HEK293 (cell line): ENCODE measurements at regions not wholly inside any gene's neighbourhood (a gene's known extent, or its start where the extent isn't known, plus 50 kb on each side); places are given as distances from the start of the nearest gene placed in this dataset.

Experiments
- CTCF ChIA-PET: fragments of 350-600 bp; formaldehyde crosslinking; extraction: SDS; loops from one replicate; lab custom pipeline; 2021; ENCODE audit warnings: antibody characterized with exemption; lab: Yijun Ruan, JAX
- POLR2A ChIA-PET: fragments of 300-600 bp; formaldehyde crosslinking; extraction: SDS; loops from one replicate; lab custom pipeline; 2020; ENCODE audit warnings: antibody characterized with exemption, inconsistent platforms; lab: Yijun Ruan, JAX
- H3K27ac ChIP-seq: fragments of 200-500 bp; sonication (Bioruptor generic); 2 replicates; pipeline ENCODE4 v1.5.1; 2014; ENCODE audit warnings: low read depth, low read length, control low read depth, inconsistent platforms; ENCODE audit errors: extremely low read depth
- H3K36me3 ChIP-seq, 2 experiments: fragments of 200-500 bp in 1 of 2; sonication (Bioruptor generic) in 1 of 2; 1 replicate in 1 of 2; 2 replicates in 1 of 2; pipeline ENCODE4 v1.5.1; 2014 to 2017; ENCODE audit warnings: inconsistent platforms in 2 of 2, low read length in 2 of 2; ENCODE audit not compliant: control insufficient read depth in 2 of 2, insufficient read depth in 1 of 2
- H3K4me1 ChIP-seq: fragments of 200-500 bp; sonication (Bioruptor generic); 2 replicates; pipeline ENCODE4 v1.5.1; 2014; ENCODE audit warnings: mild to moderate bottlenecking, low read length, inconsistent platforms; ENCODE audit not compliant: control insufficient read depth, insufficient read depth
- H3K4me3 ChIP-seq: 2 replicates; pipeline ENCODE4 v1.5.1; 2011; ENCODE audit warnings: low read depth, mild to moderate bottlenecking, control low read depth, low read length, moderate library complexity
- H3K9me3 ChIP-seq: fragments of 200-500 bp; sonication (Bioruptor generic); 2 replicates; pipeline ENCODE4 v1.5.1; 2014; ENCODE audit warnings: low read depth, low read length, inconsistent platforms; ENCODE audit not compliant: control insufficient read depth, insufficient read depth
- OSR2 ChIP-seq: fragments of 450-650 bp; formaldehyde crosslinking; IDR thresholded peaks from 2 replicates; pipeline ENCODE4 v1.5.1; 2016; ENCODE audit warnings: missing biosample characterization, missing genetic modification characterization
- PRDM10 ChIP-seq: fragments of 450-650 bp; formaldehyde crosslinking; IDR thresholded peaks from 2 replicates; pipeline ENCODE4 v1.5.1; 2016; ENCODE audit warnings: missing biosample characterization, missing genetic modification characterization
- PRDM6 ChIP-seq: fragments of 450-650 bp; formaldehyde crosslinking; IDR thresholded peaks from 2 replicates; pipeline ENCODE4 v1.5.1; 2017; ENCODE audit warnings: missing biosample characterization, missing genetic modification characterization
- SCRT2 ChIP-seq: fragments of 450-650 bp; formaldehyde crosslinking; IDR thresholded peaks from 2 replicates; pipeline ENCODE4 v1.5.1; 2016; ENCODE audit warnings: missing biosample characterization, missing genetic modification characterization
- WT1 ChIP-seq: fragments of 450-650 bp; formaldehyde crosslinking; IDR thresholded peaks from 2 replicates; pipeline ENCODE4 v1.5.1; 2016; ENCODE audit warnings: missing biosample characterization, missing genetic modification characterization
- ZNF26 ChIP-seq: fragments of 450-650 bp; formaldehyde crosslinking; IDR thresholded peaks from 2 replicates; pipeline ENCODE4 v1.5.1; 2016; ENCODE audit warnings: missing biosample characterization, missing genetic modification characterization
- ZNF426 ChIP-seq: fragments of 450-650 bp; formaldehyde crosslinking; IDR thresholded peaks from 2 replicates; pipeline ENCODE4 v1.5.1; 2017; ENCODE audit warnings: missing biosample characterization, missing genetic modification characterization, mild to moderate bottlenecking, inconsistent platforms, moderate library complexity
- ZNF513 ChIP-seq: fragments of 450-650 bp; IDR thresholded peaks from 2 replicates; pipeline ENCODE4 v1.5.1; 2018; ENCODE audit warnings: missing biosample characterization, missing genetic modification characterization
- ZNF654 ChIP-seq: fragments of 450-650 bp; formaldehyde crosslinking; IDR thresholded peaks from 2 replicates; pipeline ENCODE4 v1.5.1; 2016; ENCODE audit warnings: low read depth, missing biosample characterization, missing genetic modification characterization
- ZNF660 ChIP-seq: fragments of 450-650 bp; IDR thresholded peaks from 2 replicates; pipeline ENCODE4 v1.5.1; 2018; ENCODE audit warnings: missing biosample characterization, mild to moderate bottlenecking, missing genetic modification characterization
- ZNF692 ChIP-seq: fragments of 450-650 bp; formaldehyde crosslinking; IDR thresholded peaks from 2 replicates; pipeline ENCODE4 v1.5.1; 2016; ENCODE audit warnings: missing biosample characterization, missing genetic modification characterization
- ZNF792 ChIP-seq: fragments of 450-650 bp; formaldehyde crosslinking; IDR thresholded peaks from 2 replicates; pipeline ENCODE4 v1.5.1; 2016; ENCODE audit warnings: missing biosample characterization, missing genetic modification characterization
- ZSCAN16 ChIP-seq: fragments of 450-650 bp; formaldehyde crosslinking; IDR thresholded peaks from 2 replicates; pipeline ENCODE4 v1.5.1; 2016; ENCODE audit warnings: missing biosample characterization, missing genetic modification characterization
- ZSCAN23 ChIP-seq: fragments of 450-650 bp; formaldehyde crosslinking; IDR thresholded peaks from 2 replicates; pipeline ENCODE4 v1.5.1; 2016; ENCODE audit warnings: missing biosample characterization, missing genetic modification characterization
- ZSCAN4 ChIP-seq: fragments of 450-650 bp; formaldehyde crosslinking; IDR thresholded peaks from 2 replicates; pipeline ENCODE4 v1.5.1; 2017; ENCODE audit warnings: missing biosample characterization, missing genetic modification characterization

GRCh38 chr1:43037466-43037865, 78.8 kb upstream of the SLC2A1 start (continued):
- TF ChIP-seq ZNF26 (tag by site-specific recombination): no peak
- TF ChIP-seq PRDM6 (tag by site-specific recombination): no peak
- TF ChIP-seq ZNF654 (tag by site-specific recombination): no peak

- H3K4me3 ChIP-seq: no peak overlapping the region
- H3K9me3 ChIP-seq: no peaks in the 10 kb centered on the region
- no peaks in the 10 kb centered on the region for H3K4me1 ChIP-seq
- ChIA-PET POLR2A (no interaction called here), CTCF (interaction anchor here (1.0 kb wide), 1 partner anchor 37 kb away, joined by 4 read pairs; no protein-coding TSS in a partner anchor)
- no peak overlapping the region for H3K27ac ChIP-seq
- TF ChIP-seq ZSCAN23 (tag by site-specific recombination) (no peak), ZNF513 (tag by site-specific recombination) (no peak), OSR2 (no peak), ZSCAN4 (peak; percentile 100), ZNF426 (tag by site-specific recombination) (no peak)
- TF ChIP-seq, all 188 proteins: peak for 1
- no peaks in the 10 kb centered on the region for H3K36me3 ChIP-seq
These were observed 78.3 kb upstream of the SLC2A1 start for GRCh38 chr1:43036932-43037331.

- POLR2A ChIA-PET: no interaction called here
- H3K27ac ChIP-seq: no peak overlapping the region
- H3K4me1 ChIP-seq: no peaks in the 10 kb centered on the region
- CTCF ChIA-PET: no interaction called here
- no peak overlapping the region for H3K4me3 ChIP-seq
- no peaks in the 10 kb centered on the region for H3K36me3 ChIP-seq
- TF ChIP-seq ZSCAN16 (tag by site-specific recombination) (no peak), ZNF792 (tag by site-specific recombination) (no peak), ZNF26 (tag by site-specific recombination) (no peak), SCRT2 (tag by site-specific recombination) (no peak), PRDM10 (tag by site-specific recombination) (no peak), ZNF692 (tag by site-specific recombination) (no peak), ZNF660 (tag by site-specific recombination) (no peak), WT1 (tag by site-specific recombination) (no peak)
- H3K9me3 ChIP-seq: no peaks in the 10 kb centered on the region
These were observed 77.4 kb upstream of the SLC2A1 start for GRCh38 chr1:43035821-43036741.
